Activated CD4-positive, alpha-beta T cell treated with anti-CD3 and anti-CD28 coated beads for 36 hours (primary cell): ENCODE measurements at regions not wholly inside any gene's neighbourhood (a gene's known extent, or its start where the extent isn't known, plus 50 kb on each side); places are given as distances from the start of the nearest gene placed in this dataset.

Source experiments
- ATAC-seq: fragments of 200-7000 bp; cut with Tn5 transposase; one replicate; pipeline ENCODE4 v1.10.0; 2021; ENCODE audit warnings: mild to moderate bottlenecking, moderate library complexity
- CTCF ChIA-PET: fragments of 350-600 bp; sonication (Branson Sonifier 250); formaldehyde crosslinking; loops from one replicate; lab custom pipeline; 2021; ENCODE audit warnings: antibody characterized with exemption; lab: Charles Lee
- POLR2A ChIA-PET: fragments of 350-600 bp; sonication (Branson Sonifier 250); formaldehyde crosslinking; loops from one replicate; lab custom pipeline; 2021; ENCODE audit warnings: antibody characterized with exemption, inconsistent platforms; lab: Charles Lee
- DNase-seq: peaks from one replicate; pipeline ENCODE4 v3.0.0-alpha.2; 2020
- H3K27ac Mint-ChIP-seq: one replicate; pipeline ENCODE4 v1.8.0; 2021; ENCODE audit warnings: mixed read lengths
- H3K27me3 Mint-ChIP-seq: one replicate; pipeline ENCODE4 v1.8.0; 2021; ENCODE audit warnings: mixed read lengths
- H3K36me3 Mint-ChIP-seq: one replicate; pipeline ENCODE4 v1.8.0; 2021; ENCODE audit warnings: low read depth, mixed read lengths
- H3K4me1 Mint-ChIP-seq: one replicate; pipeline ENCODE4 v1.8.0; 2021; ENCODE audit warnings: mixed read lengths
- H3K4me3 Mint-ChIP-seq: one replicate; pipeline ENCODE4 v1.8.0; 2021; ENCODE audit warnings: mild to moderate bottlenecking, moderate library complexity, mixed read lengths
- H3K9me3 Mint-ChIP-seq: one replicate; pipeline ENCODE4 v1.8.0; 2021; ENCODE audit warnings: low read depth, mixed read lengths
- intact Hi-C, 2 experiments: fragments of 100-400 bp; cut with DNase I in 1 of 2; cut with micrococcal nuclease in 1 of 2; formaldehyde crosslinking; loops; one replicate each; pipeline versions ENCODE4 v1.14.2 to v1.15.1; 2022 to 2024; cut with DNase I, micrococcal nuclease

DNA sequence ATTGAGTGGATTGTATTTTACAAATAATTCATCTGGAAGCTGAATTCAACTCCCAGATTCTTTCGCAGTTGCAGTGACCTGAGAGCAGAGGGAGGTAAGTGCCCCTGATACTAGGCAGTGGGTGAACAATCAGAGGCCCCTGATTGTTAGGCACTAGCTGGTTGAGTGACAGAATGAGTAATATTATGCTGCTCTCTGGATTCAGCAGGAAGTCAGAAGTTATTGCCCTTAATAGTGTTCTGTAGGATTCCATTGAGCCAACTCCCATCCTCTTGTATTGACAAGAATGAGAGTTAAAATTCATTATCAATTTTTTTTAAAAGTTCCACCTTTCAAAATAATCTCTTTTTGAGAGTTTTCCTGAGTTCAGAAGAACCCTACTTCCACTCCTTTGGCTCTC, 301.2 kb downstream of the DTWD2 start:
- Mint-ChIP-seq H3K27ac (no peak overlapping the region), H3K4me3 (no peak overlapping the region), H3K36me3 (no peaks in the 10 kb centered on the region), H3K9me3 (no peaks in the 10 kb centered on the region), H3K27me3 (no peaks in the 10 kb centered on the region), H3K4me1 (no peaks in the 10 kb centered on the region)
- intact Hi-C loops: no loop called here
- ATAC-seq (no peak), DNase-seq (no peak)
- ChIA-PET POLR2A (no interaction called here), CTCF (no interaction called here)

DNA sequence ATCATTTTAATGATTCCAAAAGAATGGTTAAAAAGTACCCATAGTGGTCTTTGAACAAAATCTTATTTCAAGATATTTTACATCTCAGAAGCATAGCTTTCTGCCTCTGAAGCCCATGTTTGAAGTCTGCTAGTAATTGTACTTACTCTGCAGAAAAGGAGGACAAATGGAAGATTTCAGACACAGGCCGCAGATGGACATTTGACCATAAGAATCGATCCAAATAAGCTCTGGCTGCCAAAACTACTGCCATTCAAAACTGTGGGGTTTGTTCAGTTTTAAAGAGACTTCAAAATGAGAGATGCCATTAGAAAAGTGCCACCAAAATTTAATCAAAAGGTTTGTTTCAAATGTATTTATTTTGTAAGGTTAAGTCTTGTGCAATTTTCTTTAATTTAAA, 306.7 kb downstream of the DTWD2 start:
- intact Hi-C loops: no loop called here
- ChIA-PET CTCF (no interaction called here), POLR2A (no interaction called here)
- Mint-ChIP-seq H3K36me3 (no peaks in the 10 kb centered on the region), H3K9me3 (peaks cover 2% of the 10 kb centered on the region), H3K4me3 (no peak overlapping the region), H3K27ac (no peak overlapping the region), H3K4me1 (no peaks in the 10 kb centered on the region), H3K27me3 (no peaks in the 10 kb centered on the region)
- DNase-seq (no peak), ATAC-seq (no peak)

DNA sequence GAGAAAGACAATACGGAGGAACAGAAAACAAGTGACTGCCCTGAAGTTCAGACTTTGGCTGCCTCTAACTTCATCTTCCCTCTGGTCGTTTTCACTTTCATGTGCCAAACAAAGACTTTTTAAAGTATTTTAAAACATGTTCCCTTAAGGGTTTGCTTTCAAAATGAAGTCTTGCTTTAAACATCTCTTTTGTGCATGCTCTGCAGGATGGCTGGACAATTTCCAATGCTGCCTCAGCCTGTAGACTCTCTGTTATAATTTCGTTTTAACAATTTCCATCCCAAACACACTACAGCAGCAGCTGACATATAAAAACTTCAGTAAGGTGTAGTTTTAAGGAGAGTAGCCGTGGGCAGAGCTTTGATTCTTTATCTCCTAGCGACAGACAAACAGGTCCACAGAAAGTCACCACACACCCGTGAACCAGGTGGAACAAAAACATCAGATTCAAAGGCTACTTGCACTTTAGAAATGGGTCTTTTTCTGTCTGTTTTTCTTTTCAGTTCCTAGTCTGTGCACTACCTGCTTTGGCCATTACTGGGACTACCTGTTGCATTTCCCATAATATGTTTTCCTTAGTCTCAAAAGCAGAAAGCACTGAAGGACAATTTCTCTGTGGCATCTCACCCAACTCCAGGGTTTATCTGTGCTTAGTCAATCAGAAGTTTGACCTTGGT, 308.9 kb downstream of the DTWD2 start:
- DNase-seq: no peak
- no peaks in the 10 kb centered on the region for H3K27me3 Mint-ChIP-seq
- no peaks in the 10 kb centered on the region for H3K36me3 Mint-ChIP-seq
- H3K27ac Mint-ChIP-seq: no peak overlapping the region
- no peak overlapping the region for H3K4me3 Mint-ChIP-seq
- ChIA-PET CTCF (no interaction called here), POLR2A (no interaction called here)
- H3K4me1 Mint-ChIP-seq: no peaks in the 10 kb centered on the region
- no peak for ATAC-seq
- H3K9me3 Mint-ChIP-seq: peaks cover 10% of the 10 kb centered on the region
- intact Hi-C loops: no loop called here

DNA sequence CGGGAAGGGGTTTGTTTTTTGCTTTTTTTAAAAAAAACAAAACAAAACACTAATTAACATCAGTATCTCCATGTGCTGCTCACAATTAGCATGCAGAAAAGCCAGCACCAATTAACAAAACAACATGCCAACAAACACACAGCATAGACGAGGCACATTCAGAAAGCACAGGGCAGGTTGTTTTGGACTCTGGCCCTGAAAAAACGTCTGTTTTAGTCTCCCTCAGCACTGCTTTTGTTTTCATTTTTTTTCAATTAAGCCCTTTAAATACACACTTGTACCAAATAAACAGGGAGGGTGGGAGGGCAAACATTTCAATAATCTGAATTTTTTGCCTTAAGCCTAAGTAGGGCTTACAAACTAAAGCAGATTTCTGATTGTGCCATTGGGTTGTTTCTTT, 309.6 kb downstream of the DTWD2 start:
- H3K27ac Mint-ChIP-seq: no peak overlapping the region
- H3K36me3 Mint-ChIP-seq: no peaks in the 10 kb centered on the region
- H3K4me1 Mint-ChIP-seq: no peaks in the 10 kb centered on the region
- H3K4me3 Mint-ChIP-seq: no peak overlapping the region
- ATAC-seq: no peak
- peaks cover 16% of the 10 kb centered on the region for H3K9me3 Mint-ChIP-seq
- CTCF ChIA-PET: no interaction called here
- H3K27me3 Mint-ChIP-seq: no peaks in the 10 kb centered on the region
- no peak for DNase-seq
- intact Hi-C loops: no loop called here
- POLR2A ChIA-PET: no interaction called here

DNA sequence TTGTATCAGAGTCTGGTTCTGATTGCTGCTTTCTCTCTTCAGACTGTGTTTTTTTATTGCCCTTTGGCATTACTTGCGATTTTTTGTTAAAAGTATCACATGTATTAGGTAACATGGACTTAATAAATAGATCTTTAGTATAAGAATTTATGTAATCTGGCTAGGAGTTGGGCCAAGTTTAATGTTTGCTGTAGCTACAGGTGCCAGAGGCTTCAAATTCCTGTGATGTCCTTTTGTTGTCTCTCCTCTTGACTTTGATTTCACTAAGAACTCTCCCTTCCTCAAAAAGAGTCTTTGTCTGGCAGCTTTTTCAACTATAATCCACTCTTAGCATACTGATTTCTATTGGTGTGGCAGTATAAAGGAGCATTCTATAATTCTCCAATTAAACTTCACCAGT, 313.1 kb downstream of the DTWD2 start:
- Mint-ChIP-seq H3K9me3 (peaks cover 26% of the 10 kb centered on the region), H3K27ac (no peak overlapping the region), H3K4me3 (no peak overlapping the region), H3K4me1 (no peaks in the 10 kb centered on the region), H3K27me3 (no peaks in the 10 kb centered on the region), H3K36me3 (no peaks in the 10 kb centered on the region)
- CTCF ChIA-PET: no interaction called here
- ATAC-seq (no peak), DNase-seq (no peak)
- POLR2A ChIA-PET: no interaction called here
- intact Hi-C loops: no loop called here

DNA sequence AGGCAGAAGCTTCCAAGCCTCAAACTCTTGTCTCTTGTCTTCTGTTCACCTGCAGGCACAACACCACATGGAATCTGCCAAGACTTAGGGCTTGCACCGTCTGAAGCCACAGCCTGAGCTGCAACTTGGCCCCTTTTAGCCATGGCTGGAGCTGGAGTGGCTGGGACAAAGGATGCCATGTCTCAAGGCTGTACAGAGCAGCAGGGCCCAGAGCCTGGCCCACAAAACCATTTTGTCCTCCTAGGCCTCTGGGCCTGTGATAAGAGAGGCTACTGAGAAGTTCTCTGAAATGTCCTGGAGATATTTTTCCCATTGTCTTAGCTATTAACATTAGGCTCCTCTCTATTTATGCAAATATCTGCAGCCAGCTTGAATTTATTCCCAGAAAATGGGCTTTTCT, 330.8 kb downstream of the DTWD2 start:
- no peak for ATAC-seq
- H3K36me3 Mint-ChIP-seq: no peaks in the 10 kb centered on the region
- H3K27me3 Mint-ChIP-seq: no peaks in the 10 kb centered on the region
- ChIA-PET CTCF (no interaction called here), POLR2A (no interaction called here)
- intact Hi-C loops: no loop called here
- no peaks in the 10 kb centered on the region for H3K4me1 Mint-ChIP-seq
- H3K27ac Mint-ChIP-seq: no peak overlapping the region
- no peak for DNase-seq
- H3K9me3 Mint-ChIP-seq: peaks cover 39% of the 10 kb centered on the region
- H3K4me3 Mint-ChIP-seq: no peak overlapping the region

DNA sequence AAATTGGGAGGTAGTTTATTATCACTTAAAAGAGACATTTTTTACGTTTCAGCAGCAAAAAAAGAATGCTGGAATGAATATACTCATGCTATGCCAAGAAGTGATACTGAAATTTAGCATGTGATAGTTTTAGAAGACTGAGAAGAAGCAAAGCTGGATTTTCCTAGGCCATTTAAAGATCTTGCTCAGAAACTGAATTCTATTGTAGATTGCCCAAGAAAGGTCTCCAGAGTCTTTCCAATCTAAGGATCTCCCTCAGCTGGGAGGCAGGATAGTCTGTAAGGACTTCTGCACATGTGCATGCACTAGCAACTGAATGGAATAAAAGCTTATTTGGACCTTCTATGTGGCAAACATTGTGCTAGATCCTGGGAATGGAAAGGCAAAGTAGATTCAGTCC, 334.5 kb downstream of the DTWD2 start:
- intact Hi-C loops: no loop called here
- Mint-ChIP-seq H3K27ac (no peak overlapping the region), H3K4me1 (no peaks in the 10 kb centered on the region), H3K4me3 (no peak overlapping the region), H3K9me3 (peaks cover 30% of the 10 kb centered on the region), H3K27me3 (no peaks in the 10 kb centered on the region), H3K36me3 (no peaks in the 10 kb centered on the region)
- POLR2A ChIA-PET: no interaction called here
- CTCF ChIA-PET: interaction anchor here (0.7 kb wide), 1 partner anchor 47 kb away, joined by 3 read pairs; no protein-coding TSS in a partner anchor
- DNase-seq (no peak), ATAC-seq (no peak)

DNA sequence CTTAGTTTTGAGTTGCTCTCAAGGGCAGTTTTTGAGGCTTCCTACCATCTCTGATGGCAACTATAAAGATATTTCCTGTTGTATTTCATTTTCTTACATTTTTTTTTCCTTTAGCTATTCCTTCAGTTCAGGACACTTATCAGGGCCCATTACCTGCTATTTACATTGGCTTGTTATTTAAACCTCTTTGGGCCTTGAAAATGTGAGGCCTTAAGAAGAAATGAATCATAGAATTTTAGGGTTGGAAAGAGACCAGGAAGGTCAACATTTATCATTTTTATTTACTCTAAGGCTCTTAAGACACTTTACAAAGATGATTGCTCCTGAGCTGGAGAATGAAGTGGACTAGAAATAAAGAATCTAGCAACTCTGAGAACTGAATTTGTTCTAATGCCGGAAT, 335.2 kb downstream of the DTWD2 start:
- DNase-seq: no peak
- Mint-ChIP-seq H3K9me3 (peaks cover 25% of the 10 kb centered on the region), H3K4me3 (no peak overlapping the region), H3K27ac (no peak overlapping the region), H3K4me1 (no peaks in the 10 kb centered on the region), H3K27me3 (no peaks in the 10 kb centered on the region), H3K36me3 (no peaks in the 10 kb centered on the region)
- ChIA-PET CTCF (interaction anchor here (0.7 kb wide), 1 partner anchor 47 kb away, joined by 3 read pairs; no protein-coding TSS in a partner anchor), POLR2A (no interaction called here)
- no peak for ATAC-seq
- intact Hi-C loops: no loop called here

DNA sequence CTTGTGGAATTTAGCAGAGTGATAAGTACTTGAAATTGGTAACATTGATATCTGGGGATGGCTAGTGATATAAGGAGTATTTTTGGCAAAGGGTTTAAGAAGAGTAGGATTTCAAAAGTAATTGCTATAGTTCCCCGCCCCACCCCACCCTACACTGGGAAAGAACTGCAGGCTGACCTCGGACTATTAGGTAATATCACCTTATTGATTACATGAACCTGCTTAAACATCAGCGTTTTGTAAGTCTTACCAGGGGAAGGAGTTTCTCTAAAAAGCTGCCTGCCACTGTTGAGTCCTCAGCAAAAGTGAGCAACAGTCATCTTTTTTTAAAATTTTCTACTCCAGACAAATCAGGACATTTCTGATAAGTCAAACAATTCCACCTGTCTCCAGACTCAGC, 337.3 kb downstream of the DTWD2 start:
- Mint-ChIP-seq H3K27me3 (no peaks in the 10 kb centered on the region), H3K4me3 (no peak overlapping the region), H3K36me3 (no peaks in the 10 kb centered on the region), H3K9me3 (peaks cover 9% of the 10 kb centered on the region), H3K4me1 (no peaks in the 10 kb centered on the region), H3K27ac (no peak overlapping the region)
- CTCF ChIA-PET: no interaction called here
- POLR2A ChIA-PET: no interaction called here
- intact Hi-C loops: no loop called here
- ATAC-seq (no peak), DNase-seq (no peak)

DNA sequence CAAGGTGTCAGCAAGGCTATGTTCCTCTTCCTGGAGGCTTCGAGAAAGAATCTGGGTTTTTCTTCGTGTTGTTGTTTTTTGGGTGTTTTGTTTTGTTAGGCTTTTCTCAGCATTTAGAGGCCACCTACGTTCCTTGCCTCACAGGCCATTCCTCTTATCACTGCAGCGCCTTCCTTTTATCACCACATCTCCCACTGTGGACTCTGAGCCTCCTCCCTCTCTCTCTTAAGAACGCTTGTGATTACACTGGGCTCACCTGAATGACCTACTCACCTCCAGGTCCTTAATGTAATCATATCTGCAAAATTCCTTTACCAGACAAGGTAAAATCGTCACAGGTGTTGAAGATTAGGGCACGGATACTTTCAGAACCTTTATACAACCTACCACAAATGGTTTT, 340.8 kb downstream of the DTWD2 start:
- Mint-ChIP-seq H3K27me3 (no peaks in the 10 kb centered on the region), H3K4me1 (no peaks in the 10 kb centered on the region), H3K36me3 (no peaks in the 10 kb centered on the region), H3K27ac (no peak overlapping the region), H3K4me3 (no peak overlapping the region), H3K9me3 (peaks cover 5% of the 10 kb centered on the region)
- intact Hi-C loops: no loop called here
- ChIA-PET CTCF (no interaction called here), POLR2A (no interaction called here)
- ATAC-seq: no peak
- DNase-seq: no peak

DNA sequence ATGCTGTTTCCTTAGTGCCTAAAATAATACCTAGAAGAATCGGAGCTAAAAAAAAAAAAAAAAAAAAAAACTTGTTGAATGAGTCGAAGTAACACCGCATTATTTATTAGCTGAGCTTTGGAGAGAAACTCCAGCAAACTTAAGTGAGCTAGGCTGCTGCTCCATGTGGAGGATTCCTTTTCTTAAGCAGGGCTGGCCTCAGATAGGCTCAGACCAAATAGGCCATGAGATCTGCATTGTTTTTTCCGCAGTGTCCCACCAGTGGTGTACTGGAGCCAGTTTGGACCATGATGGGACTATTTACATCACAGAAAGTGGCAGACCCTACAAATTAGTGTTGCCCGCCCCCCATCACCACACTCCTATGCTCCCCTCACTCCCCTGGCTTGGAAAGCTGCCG, 341.4 kb downstream of the DTWD2 start:
- no peak overlapping the region for H3K27ac Mint-ChIP-seq
- ChIA-PET POLR2A (no interaction called here), CTCF (no interaction called here)
- no peak overlapping the region for H3K4me3 Mint-ChIP-seq
- no peaks in the 10 kb centered on the region for H3K4me1 Mint-ChIP-seq
- H3K9me3 Mint-ChIP-seq: peaks cover 5% of the 10 kb centered on the region
- no peak for DNase-seq
- no peaks in the 10 kb centered on the region for H3K36me3 Mint-ChIP-seq
- intact Hi-C loops: no loop called here
- no peak for ATAC-seq
- no peaks in the 10 kb centered on the region for H3K27me3 Mint-ChIP-seq

DNA sequence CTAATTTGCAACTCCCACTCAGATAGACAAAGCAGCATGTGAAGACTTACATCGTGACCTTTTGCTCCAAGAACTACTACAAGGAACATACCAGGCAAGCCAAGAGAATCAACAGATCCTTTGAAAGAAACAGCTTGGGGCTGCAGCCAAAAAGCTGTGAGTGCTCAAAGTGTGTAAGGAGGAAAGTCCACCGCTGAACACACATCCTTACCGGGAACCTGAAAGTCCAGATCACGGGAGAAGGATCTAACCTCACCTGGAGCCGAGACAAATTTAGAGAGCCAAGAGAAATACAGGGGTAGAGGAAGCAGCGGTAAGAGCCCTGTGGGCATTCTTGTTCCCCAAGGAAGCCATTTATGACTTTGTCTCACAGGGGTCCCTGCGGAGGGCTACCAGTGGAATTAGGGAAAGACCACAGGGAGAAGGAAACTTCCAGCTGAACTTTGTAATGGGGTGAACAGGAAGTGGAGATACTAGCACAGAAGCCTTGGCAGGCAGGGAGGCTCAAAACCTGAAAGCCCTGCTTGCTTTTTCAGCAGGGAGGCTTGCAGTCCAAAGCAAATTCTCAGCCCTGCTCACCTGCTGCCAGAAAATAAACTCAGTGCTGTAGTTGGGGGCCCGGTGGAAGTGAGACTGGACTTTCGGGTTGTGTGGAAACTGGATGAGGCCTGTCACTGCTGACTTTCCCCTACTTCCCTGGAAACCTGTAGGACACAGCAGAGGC, 350.2 kb downstream of the DTWD2 start:
- no peaks in the 10 kb centered on the region for H3K36me3 Mint-ChIP-seq
- intact Hi-C loops: no loop called here
- POLR2A ChIA-PET: no interaction called here
- no peaks in the 10 kb centered on the region for H3K4me1 Mint-ChIP-seq
- no peaks in the 10 kb centered on the region for H3K27me3 Mint-ChIP-seq
- H3K27ac Mint-ChIP-seq: no peak overlapping the region
- CTCF ChIA-PET: interaction anchor here (0.8 kb wide), 1 partner anchor 9 kb away, joined by 4 read pairs; no protein-coding TSS in a partner anchor
- no peak overlapping the region for H3K4me3 Mint-ChIP-seq
- ATAC-seq (no peak), DNase-seq (no peak)
- peaks cover 20% of the 10 kb centered on the region for H3K9me3 Mint-ChIP-seq
